NCI-H524 (cell line): ENCODE measurements at regions not wholly inside any gene's neighbourhood (a gene's known extent, or its start where the extent isn't known, plus 50 kb on each side); places are given as distances from the start of the nearest gene placed in this dataset.

Experiments used
- DNase-seq, 2 experiments: peaks; one replicate each; lab custom pipeline; 2025; lab: John Stamatoyannopoulos, UW

DNA sequence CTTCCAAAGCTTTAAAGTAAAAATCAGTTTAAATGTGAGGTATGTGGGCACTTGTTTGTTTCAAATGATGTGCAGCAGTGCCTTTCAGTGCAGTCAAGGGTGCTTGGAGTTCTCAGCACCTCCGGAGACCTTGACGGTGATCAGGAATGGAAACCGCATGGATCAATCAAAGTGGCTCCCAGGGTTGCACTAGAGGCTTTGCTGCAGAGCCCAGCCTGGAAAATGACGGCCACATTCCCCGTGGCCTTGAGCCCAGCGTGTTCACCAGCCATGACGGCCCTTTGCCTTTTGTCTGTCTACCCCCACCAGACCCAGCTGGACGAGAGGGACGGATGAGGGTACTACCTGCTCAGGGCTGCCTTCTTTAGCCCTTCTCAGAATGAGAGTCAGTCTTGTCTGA, 320.0 kb downstream of the TEX29 start:
- no peak for DNase-seq

DNA sequence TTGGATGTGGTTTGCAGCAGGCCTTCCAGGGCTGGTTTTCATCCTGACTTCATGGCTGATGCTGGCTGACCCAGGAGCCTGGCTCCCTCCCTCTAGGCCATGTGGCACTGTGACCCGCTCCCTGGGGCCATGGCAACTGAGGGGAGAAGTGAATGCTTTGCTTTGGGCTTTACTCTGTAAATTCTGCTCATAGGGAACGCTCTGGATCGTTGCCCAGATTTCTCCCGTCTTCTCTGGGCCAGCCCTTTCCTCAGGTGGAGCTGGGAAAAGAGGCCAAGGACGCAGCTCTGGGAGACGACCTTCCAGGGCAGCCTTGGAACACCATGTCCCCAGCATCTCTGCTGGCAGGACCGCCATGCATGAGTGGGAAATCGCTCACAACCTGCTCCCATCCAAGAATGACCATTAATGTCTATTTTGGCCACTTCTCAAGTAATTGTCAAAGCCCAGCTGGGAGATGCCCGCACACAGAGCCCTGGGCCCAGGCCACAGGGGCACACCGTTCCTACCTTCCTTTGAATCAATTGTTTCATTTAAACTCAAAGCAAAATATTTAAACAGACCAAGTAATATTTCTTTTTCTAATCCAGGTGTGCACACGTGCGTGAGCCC, 321.8 kb downstream of the TEX29 start:
- DNase-seq = no peak

DNA sequence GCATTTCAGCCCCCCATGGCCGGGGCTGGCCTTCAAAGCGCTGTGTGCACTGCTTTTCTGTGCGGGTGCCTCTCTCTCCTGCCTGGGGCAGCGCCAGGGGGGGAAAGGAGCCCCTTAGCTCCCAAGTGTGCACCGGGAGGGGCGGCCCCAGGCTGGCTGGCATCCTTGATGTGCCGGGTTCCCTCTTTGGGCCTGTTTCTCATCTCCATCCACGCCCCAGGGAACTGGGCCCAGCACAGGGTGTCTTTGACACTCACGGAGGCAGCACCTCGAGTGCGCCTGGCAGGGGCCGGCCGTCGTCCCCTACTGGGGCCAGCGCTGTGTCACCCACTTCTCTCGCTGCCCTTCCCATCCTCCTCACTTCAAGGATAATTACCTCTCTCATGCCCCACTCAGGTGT, 324.3 kb downstream of the TEX29 start:
- DNase-seq = no peak

DNA sequence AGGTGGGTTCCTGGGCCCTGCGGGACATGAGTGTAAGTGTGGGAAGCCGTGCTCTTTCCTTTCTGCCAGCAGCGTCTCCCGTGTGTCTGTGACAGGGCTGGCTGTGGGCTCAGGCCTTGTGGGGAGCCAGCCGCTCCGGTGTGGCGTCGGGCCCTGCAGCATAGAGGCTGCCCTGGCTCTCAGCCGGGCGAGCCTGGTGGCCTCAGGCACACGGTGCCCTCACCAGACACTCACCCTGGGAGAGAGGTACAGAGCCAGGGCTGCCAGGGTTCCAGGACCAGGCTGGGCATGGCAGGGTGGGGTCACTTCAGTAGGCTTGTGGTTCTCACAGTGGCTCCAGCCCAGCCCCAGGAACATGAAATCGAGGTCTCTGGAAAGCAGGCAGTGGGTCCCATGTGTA, 324.8 kb downstream of the TEX29 start:
- no peak for DNase-seq

DNA sequence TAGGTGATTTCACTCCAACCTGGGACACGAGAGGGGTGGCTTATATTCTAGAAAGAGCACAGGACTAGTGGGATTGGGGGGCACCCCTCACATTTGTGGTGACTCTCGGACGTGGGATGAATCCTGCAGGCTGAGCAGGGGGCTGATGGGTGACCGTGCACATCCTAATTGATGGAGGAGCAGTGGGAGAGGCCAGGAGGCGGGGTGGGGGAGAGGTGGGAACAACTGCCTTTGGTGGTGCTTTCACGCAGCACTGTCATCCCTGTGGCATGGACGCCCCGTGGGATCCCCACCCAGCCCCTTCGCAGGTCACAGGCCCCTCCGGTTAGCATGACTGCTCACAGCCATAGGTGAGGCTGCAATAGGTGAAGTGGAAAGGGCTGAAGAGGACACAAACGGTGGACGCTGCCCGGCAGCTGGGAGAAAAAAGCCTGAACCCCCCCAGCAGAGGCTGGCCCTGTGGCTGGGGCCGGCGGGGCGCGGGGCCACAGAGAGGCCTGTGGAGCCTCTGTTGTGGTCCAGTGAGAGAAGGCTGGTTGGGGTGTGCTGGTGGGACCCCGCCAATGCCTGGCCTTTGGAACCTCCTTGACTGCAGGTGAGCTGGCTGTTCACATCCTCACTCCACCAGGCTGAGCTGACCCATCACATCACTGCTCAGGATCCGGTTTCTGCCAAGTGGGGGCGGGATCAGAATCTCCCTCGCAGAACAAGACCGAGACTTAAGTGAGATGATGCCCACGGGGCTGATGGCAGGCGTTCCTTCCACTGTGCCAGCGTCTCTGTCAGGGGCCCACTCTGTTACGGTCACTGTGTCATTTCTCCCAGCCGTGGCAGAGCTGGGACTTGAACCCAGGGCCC, 325.4 kb downstream of the TEX29 start:
- DNase-seq = no peak

DNA sequence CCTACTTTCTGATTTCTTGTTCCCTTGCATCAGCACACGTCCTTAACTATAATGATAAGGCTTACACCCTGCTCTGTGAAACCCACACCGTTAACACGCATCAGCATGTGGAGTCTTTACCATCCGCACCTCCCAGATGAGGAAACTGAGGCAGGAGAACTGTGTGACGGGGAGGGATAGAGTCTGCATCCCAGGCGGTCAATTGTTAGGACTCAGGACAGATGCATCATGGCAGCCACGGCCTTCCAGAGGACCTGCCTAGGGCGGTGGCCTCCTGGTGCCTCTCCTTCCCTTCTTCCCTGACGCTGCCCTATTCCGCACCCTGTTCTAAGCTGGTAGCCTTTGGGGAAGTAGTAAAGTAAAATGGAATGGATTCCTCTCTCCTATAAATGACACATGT, 326.0 kb downstream of the TEX29 start:
- DNase-seq = no peak

DNA sequence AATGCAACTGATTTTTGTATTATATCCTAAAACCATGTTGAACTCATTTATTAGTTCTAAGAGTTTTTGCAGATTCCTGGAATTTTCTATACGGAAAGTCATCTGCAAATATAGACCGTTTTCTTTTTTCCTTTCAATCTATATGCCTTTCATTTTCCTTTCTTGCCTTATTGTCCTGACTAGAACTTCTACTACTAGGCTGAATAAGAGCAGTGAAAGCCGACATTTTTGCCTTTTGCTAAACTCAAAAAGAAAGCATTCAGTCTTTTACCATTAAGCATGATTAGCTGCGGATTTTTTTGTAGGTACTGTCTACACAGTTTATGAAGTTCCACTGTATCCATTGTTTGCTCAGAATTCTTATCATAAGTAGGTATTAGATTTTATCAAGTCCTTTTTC, 328.4 kb downstream of the TEX29 start:
- DNase-seq = no peak

DNA sequence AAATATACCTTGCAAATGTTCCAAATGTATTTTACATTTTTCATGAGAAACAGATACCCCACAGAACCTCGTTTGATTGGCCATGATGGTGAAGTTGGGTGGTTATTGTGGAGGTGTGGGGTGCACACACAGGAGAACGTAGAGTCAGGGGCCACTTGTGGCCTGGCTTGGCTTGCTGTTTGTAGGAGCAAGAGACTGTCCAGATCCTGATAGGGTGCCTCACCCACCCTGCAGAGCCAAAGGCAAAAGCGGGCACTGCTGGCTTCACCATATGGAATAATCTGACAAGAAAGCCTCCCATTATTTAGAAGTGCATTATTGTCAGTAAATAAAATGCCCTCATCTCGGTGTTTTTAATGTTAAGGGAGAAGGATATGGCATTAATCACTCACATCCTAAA, 330.2 kb downstream of the TEX29 start:
- DNase-seq = no peak

DNA sequence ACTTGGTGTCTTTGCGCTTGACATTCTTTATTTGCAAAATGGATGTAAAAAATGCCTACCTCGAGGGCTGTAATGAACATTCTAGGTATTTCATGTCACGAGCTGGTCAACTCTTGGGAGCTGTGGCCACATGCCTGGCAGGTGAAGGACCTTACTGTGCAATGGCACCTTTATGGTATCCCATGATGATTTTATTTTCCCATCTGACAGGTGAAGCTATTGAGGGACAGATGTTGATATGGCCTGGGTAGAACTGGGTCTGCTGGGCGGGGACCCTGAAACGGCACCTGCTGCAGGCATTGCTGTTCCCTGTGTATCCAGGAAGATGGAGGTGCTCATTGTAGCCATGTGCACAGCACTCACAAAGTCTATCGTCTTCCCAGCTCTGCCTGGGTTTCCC, 332.2 kb downstream of the TEX29 start:
- DNase-seq = no peak

DNA sequence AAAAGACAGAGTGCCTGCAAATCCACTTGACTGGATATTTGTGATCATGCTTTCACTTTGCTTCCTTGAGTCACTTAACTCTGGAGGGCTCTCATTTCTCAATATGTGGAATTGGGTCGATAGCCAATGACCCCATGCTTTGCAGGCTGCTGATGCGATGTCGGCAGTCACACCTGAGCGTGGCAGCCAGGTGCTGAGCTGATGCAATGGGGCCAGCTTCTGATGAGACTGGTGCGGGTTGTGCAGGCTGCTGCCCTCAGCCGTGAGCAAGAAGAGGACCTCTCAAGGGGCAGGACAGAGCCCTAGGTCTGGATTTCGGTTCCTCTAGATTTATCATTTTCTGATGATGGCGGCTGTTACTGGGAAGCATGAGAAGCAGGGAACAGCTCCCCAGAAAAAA, 334.1 kb downstream of the TEX29 start:
- no peak for DNase-seq

DNA sequence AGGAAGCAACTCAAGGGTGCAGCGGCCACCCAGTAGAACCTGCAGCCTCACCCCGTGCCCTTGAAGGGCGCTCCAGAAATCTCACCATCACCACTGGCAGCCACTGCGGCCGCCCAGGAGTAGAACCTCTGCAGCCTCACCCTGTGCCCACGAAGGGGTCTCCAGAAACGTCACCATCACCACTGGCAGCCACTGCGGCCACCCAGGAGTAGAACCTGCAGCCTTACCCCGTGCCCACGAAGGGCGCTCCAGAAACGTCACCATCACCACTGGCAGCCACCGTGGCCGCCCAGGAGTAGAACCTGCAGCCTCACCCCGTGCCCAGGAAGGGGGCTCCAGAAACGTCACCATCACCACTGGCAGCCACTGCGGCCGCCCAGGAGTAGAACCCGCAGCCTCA, 336.0 kb downstream of the TEX29 start:
- DNase-seq = no peak

DNA sequence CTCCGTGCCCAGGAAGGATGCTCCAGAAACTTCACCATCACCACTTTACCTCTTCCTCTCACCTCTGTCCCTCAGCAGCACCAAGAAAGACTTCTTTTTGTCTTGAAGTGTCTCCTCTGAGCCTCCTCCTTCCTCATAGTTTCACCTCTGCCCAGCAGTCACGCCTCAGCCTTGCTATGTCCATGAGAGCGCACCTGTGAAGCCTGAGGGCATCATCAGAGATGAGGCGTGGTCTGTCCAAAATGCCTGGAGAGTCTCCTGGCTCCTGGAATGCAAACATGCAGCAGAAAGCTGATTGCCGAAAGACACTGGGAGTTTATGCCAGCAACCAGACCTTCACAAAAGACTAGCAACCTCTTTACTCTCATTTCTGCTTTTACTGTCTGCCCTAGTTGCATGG, 336.6 kb downstream of the TEX29 start:
- DNase-seq = no peak

DNA sequence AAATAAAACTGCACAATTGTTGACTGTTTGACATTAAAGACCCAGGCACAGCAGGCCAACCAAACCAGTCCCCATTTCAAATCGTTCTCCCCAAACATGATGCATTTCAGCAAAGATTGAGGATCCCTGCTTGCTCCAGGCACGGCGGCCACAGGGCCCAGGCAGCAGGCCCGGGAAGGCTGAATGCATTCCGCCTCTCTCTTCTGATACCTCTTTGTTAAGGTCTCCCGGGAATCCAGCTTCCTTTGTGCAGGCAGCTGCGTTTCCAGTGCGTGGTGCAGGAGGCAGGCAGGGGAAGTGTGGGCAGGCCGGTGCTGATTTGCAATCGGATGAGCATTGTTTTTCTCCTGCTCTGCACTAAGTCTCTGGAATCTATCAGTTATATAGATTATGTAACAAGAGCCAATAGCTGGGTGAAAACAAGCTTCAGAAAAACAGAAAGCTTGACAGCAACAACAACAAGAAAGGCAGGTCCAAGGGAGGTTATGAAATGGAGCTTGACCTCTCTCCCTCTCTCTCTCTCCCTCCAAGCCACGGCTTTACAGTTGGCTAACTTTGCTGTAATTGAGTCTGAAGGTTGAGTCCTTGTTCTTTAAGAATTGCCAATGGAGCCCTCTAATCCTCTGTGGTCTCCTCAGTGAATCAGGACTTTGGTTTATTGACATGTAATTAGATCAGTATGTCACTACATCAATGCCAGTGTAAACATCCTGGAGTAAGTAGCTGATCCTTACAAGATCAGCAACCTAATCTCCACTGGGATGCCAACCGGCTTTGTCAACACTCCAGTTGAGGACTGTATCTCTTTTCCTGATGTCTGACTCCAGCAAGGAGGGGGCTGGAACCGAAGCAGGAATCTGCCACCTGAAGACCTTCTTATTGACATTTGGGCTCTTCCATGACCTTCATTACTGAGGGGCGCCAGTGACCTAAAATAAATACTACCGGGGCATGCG, 338.0 kb downstream of the TEX29 start:
- peak in 1 of 2 experiments; percentile 33 for DNase-seq

DNA sequence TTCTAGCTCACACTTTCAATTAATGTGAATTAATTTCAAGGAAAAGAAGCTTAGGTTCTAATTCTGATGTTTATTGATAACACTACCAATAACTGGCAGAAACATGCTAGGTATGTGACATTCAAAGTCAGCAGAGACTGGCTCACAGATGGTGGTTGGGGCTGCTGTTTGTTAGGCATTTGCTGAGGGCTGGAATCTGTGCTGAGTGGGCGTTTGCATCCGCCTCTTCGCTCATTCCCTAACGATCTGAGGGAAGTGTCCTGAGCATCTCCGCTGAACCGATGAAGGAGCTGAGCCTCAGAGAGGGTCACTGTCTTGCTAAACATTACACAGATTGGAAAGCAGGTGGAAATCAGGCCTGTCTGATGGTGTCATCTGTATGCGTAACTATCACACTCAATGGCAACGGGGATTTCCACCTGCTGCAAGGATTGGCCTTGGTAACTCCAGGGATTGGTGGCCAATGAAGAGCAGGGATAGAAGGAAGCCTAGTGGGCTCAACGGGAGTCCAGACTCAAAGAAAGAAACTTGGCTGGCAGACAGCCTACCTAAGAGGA, 338.9 kb downstream of the TEX29 start:
- no peak for DNase-seq

DNA sequence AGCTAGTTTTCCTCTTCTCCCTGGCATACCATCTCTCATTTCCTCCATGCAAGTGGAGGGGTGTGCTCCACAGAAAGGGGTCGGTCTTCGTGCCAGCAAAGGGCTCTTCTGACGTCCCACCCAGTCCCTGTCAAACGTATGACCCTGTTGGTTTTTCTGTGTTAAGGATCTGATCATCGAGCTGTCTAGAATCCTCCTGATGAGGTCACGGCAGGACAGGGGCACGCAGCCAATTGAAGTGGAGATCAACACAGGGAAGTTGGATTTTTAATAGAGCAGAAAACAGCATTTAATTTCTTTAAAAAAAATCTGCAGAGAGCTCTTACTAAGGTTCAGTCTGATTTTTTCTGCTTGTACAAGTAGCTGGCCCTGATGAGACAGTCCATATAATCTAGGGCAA, 339.4 kb downstream of the TEX29 start:
- no peak for DNase-seq

DNA sequence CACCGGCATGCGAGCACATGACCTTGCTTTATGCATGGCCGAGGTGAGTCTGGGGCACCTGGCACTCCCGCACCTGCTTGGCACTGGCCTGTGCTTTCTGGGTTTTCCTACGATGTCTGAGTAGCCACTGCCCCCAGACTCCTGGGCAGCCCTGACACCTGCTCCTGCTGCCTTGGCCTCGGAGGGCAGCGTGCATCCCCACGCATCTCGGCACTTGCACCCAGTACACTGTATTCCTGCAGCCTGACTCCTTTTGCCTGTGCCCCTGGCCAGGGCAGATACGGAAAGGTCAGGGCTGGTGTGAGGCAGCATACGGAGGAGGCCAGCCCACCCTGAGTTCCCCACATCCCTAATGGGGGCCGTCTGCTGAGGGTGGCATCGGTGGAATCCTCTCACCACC, 340.6 kb downstream of the TEX29 start:
- no peak for DNase-seq

DNA sequence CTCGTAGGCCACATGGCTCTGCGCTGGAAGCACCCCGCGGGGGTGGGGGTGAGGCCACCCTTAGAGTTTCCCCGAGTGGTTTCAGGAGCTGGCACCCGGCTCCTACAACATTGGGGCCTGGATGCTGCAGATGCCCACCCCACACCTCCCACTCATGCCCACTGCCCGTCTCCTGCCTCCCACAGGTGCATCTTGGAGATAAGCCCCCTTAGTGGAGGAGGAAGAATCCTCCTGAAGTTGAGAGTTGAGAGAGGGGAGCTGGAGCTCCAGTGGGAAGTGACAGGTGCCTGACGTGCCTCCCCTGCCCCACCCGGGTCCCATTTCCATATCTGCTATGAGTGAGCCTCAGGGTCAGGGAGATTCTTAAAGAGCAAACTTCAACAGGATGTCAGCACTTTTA, 341.3 kb downstream of the TEX29 start:
- no peak for DNase-seq

DNA sequence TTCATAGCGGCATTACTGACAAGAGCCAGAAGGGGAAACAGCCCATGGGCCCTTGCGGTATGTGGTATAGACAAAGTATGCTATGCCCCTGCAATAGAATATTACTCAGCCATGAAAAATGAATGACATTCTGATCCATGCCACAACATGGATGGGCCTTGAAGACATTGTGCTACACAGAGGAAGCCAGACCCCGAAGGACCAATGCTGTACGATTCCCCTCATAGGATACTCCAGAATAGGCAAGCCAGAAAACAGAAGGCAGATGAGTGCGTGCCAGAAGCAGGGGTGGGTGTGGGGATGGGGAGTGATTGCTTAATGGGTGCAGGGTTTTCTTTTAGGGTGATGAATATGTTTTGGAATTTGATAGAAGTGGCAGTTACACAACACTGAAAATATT, 342.0 kb downstream of the TEX29 start:
- no peak for DNase-seq

DNA sequence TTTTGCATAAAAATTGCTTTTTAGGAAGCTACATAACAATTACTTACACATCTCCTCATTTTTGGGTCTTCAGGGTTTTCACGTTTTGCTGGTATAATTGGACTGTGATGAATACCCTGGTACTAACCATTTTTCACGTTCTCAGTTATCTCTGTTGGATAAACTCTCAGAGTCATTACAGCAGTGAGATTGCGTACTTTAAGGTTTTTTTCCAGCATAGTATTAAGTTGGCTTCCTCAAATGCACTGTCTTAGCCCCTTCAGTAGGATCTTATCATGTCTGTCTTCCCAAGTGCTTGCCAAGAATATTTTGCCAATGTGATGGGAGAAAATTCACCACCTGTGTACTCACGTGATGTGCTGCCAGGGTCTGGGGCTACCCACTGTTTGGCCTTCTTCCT, 342.5 kb downstream of the TEX29 start:
- no peak for DNase-seq

DNA sequence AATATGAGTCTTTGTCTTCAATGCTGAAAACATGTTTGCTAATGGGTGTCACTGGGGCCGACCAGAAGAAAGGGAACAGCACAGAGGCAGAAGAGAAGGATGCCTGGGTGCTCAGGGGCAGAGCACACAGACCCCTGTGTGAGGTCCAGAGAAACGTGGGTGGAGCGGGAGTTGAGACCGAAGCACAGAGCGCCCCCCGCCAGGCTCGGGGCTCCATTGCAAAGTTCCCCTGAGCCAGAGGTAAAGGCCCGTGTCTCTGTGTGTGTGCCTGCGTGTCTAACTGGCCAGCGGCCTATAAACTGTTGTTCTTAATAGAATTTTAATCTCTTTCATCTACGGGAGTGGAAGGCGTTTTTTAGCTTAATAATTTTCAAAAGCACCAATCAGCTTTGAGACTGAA, 343.1 kb downstream of the TEX29 start:
- no peak for DNase-seq

DNA sequence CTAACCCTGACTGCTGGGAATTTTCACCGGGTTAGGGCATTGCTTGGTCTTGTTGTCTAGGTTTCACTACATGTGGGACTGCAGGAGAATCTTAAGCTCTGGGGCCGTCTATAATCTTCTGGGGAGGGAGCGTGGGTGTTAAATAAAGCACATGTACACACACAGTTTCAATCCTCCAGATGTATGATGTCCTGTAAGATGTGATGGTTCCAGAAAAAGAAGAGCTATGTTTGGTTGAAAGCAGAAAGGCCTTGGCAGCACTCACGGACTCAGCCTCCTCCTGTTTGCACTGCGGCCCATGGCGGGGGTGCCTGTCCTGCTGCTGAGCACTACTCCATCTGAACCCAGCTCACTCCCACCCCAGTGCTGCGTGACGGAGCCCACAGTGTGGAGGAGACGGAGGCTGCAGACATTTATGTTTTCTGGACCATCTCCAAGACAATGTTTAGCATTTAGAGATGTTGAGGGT, 343.5 kb downstream of the TEX29 start:
- DNase-seq = no peak

DNA sequence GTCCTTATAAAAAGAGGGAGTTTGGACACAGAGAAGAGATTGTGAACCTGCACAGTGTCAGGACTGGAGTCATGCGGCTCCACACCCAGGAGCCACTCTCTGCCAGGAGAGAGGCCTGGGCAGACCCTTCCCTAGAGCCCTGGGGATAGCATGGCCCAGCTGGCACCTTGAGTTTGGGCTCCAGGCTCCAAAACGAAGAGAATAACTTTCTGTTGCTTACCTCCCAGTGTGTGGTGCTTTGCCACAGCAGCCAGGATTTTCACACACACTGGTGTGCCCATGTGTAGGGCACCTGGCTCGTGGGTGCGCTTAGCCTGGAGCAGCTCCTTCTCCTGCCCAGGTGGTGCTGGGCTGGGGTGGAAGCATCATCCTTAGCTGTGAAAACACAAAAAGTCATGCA, 344.3 kb downstream of the TEX29 start:
- DNase-seq = no peak
